ENCODE measurements at regions not wholly inside any gene's neighbourhood (a gene's known extent, or its start where the extent isn't known, plus 50 kb on each side); places are given as distances from the start of the nearest gene placed in this dataset.
"Not testable (repeated sequence)": the region's sequence is repeated elsewhere in the genome, so short reads cannot be mapped to it uniquely, and the experiment has no call there.

- in situ Hi-C loops (cut with MboI); H3K4me3 ChIP-seq; POLR2A ChIA-PET; FAIRE-seq; H3K4me1 ChIP-seq (replicated peaks in 1 of 2; ENCODE audit: control insufficient read depth in 2 of 2, insufficient read depth in 2 of 2, low read length in 2 of 2); DNase-seq (ENCODE audit: extremely low read depth in 1 of 4, low spot score in 3 of 4); H3K36me3 ChIP-seq (ENCODE audit: control insufficient read depth, insufficient read depth, low read length); H3K9ac ChIP-seq (ENCODE audit: insufficient read depth in 1 of 2, low read depth in 2 of 2, low read length in 2 of 2); BruUV-seq (replicated peaks); intact Hi-C loops (cut with micrococcal nuclease); H3K9me3 ChIP-seq (replicated peaks; ENCODE audit: control insufficient read depth, insufficient read depth, low read depth, low read length); CTCF ChIA-PET (ENCODE audit: low intra/inter-chr PET ratio); H4K20me1 ChIP-seq (replicated peaks; ENCODE audit: control insufficient read depth, insufficient read depth, low read length); H3K9me1 ChIP-seq (ENCODE audit: control insufficient read depth, insufficient read depth, low read length); H3K27me3 ChIP-seq (ENCODE audit: control insufficient read depth in 2 of 2, insufficient read depth in 2 of 2, low read length in 2 of 2): not testable (repeated sequence)
- Histone ChIP-seq H2AFZ (ENCODE audit: low read depth, low read length) (peak overlapping the region; percentile 43), H3K79me2 (ENCODE audit: control insufficient read depth, insufficient read depth, low read length) (peaks cover 19% of the 10 kb centered on the region), H3K4me2 (ENCODE audit: insufficient read depth, low read length) (peak overlapping the region; percentile 40; the same call in 1 of the 2 replicates), H3K27ac (ENCODE audit: extremely low read depth, low read depth, low read length) (peak overlapping the region; percentile 43; the same call in 1 of the 3 replicates)
- 9% methylated on average over 5 of the region's 5 CpGs for WGBS (ENCODE audit: insufficient coverage, low coverage, missing lambda C conversion rate)
- ATAC-seq: peak; percentile 4; the same call in 1 of the 3 replicates
These were observed 399.5 kb upstream of the ZNF804A start for GRCh38 chr2:184198791-184199190.

- H3K9me1 ChIP-seq (ENCODE audit: control insufficient read depth, insufficient read depth, low read length): no peaks in the 10 kb centered on the region
- BruUV-seq (replicated peaks): no TSS peak
- H3K9me3 ChIP-seq (replicated peaks; ENCODE audit: control insufficient read depth, insufficient read depth, low read depth, low read length): no peaks in the 10 kb centered on the region
- in situ Hi-C loops (cut with MboI) (no loop called here), intact Hi-C loops (cut with micrococcal nuclease) (no loop called here)
- H3K4me3 ChIP-seq: no peak overlapping the region
- WGBS (ENCODE audit: insufficient coverage, low coverage, missing lambda C conversion rate): 34% methylated on average over 4 of the region's 4 CpGs
- no peak overlapping the region for H3K9ac ChIP-seq (ENCODE audit: insufficient read depth in 1 of 2, low read depth in 2 of 2, low read length in 2 of 2)
- H3K27ac ChIP-seq (ENCODE audit: extremely low read depth, low read depth, low read length): peak overlapping the region; percentile 43; the same call in 1 of the 3 replicates
- peak overlapping the region; percentile 40; the same call in 1 of the 2 replicates for H3K4me2 ChIP-seq (ENCODE audit: insufficient read depth, low read length)
- H3K36me3 ChIP-seq (ENCODE audit: control insufficient read depth, insufficient read depth, low read length): no peaks in the 10 kb centered on the region
- H4K20me1 ChIP-seq (replicated peaks; ENCODE audit: control insufficient read depth, insufficient read depth, low read length): no peaks in the 10 kb centered on the region
- H3K4me1 ChIP-seq (replicated peaks in 1 of 2; ENCODE audit: control insufficient read depth in 2 of 2, insufficient read depth in 2 of 2, low read length in 2 of 2): no peaks in the 10 kb centered on the region
- FAIRE-seq (no peak), ATAC-seq (peak; percentile 8; the same call in 2 of the 3 replicates), DNase-seq (ENCODE audit: extremely low read depth in 1 of 4, low spot score in 3 of 4) (no peak)
- H3K27me3 ChIP-seq (ENCODE audit: control insufficient read depth in 2 of 2, insufficient read depth in 2 of 2, low read length in 2 of 2): no peaks in the 10 kb centered on the region
- CTCF ChIA-PET (ENCODE audit: low intra/inter-chr PET ratio): no interaction called here
- H3K79me2 ChIP-seq (ENCODE audit: control insufficient read depth, insufficient read depth, low read length): peaks cover 21% of the 10 kb centered on the region
- POLR2A ChIA-PET: no interaction called here
- H2AFZ ChIP-seq (ENCODE audit: low read depth, low read length): peak overlapping the region; percentile 43
- TF ChIP-seq OTX1 (CRISPR knock-in tag; IDR thresholded peaks at IDR 0.05) (no peak), CC2D1A (IDR thresholded peaks at IDR 0.05) (no peak), HBP1 (CRISPR knock-in tag; IDR thresholded peaks at IDR 0.05) (no peak), ZFP1 (CRISPR knock-in tag; IDR thresholded peaks at IDR 0.05) (no peak), POLR2B (IDR thresholded peaks at IDR 0.05; ENCODE audit: low read depth, partially characterized antibody) (no peak), KLF13 (tag; IDR thresholded peaks at IDR 0.05; ENCODE audit: borderline replicate concordance, low read depth) (no peak), SPI1 (IDR thresholded peaks at IDR 0.05; ENCODE audit: borderline replicate concordance, low read depth, low read length) (no peak), SMARCE1 (IDR thresholded peaks at IDR 0.05) (no peak), ZNF583 (CRISPR knock-in tag; IDR thresholded peaks at IDR 0.05) (no peak), MAFG (tag; conservative IDR thresholded peaks at IDR 0.05) (no peak), U2AF1 (optimal IDR thresholded peaks at IDR 0.05; ENCODE audit: low read depth, low read length) (no peak), ZNF143 (CRISPR knock-in tag; IDR thresholded peaks at IDR 0.05) (no peak)
- TF ChIP-seq, protein P1, sequence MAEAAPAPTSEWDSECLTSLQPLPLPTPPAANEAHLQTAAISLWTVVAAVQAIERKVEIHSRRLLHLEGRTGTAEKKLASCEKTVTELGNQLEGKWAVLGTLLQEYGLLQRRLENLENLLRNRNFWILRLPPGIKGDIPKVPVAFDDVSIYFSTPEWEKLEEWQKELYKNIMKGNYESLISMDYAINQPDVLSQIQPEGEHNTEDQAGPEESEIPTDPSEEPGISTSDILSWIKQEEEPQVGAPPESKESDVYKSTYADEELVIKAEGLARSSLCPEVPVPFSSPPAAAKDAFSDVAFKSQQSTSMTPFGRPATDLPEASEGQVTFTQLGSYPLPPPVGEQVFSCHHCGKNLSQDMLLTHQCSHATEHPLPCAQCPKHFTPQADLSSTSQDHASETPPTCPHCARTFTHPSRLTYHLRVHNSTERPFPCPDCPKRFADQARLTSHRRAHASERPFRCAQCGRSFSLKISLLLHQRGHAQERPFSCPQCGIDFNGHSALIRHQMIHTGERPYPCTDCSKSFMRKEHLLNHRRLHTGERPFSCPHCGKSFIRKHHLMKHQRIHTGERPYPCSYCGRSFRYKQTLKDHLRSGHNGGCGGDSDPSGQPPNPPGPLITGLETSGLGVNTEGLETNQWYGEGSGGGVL (CRISPR knock-in tag; IDR thresholded peaks at IDR 0.05): no peak
These were observed 399.1 kb upstream of the ZNF804A start for GRCh38 chr2:184199274-184199673.
